Peyer's patch (tissue), 4 donors: ENCODE measurements at regions not wholly inside any gene's neighbourhood (a gene's known extent, or its start where the extent isn't known, plus 50 kb on each side); places are given as distances from the start of the nearest gene placed in this dataset.

Experiments used
- DNase-seq, 3 donors: peaks; one replicate each; pipeline ENCODE4 v3.0.0-alpha.2; 2017 to 2019
- H3K27ac ChIP-seq, 4 donors: fragments of 200-600 bp; sonication (generic); one replicate each; pipeline ENCODE4 v1.5.1; 2016 to 2019
- H3K27me3 ChIP-seq, 2 donors: fragments of 200-600 bp; sonication (generic); one replicate each; pipeline ENCODE4 v1.5.1; 2019
- H3K36me3 ChIP-seq, 3 donors: fragments of 200-600 bp; sonication (generic); one replicate each; pipeline ENCODE4 v1.5.1; 2016 to 2019
- H3K4me1 ChIP-seq, 4 donors: fragments of 200-600 bp; sonication (generic); one replicate each; pipeline ENCODE4 v1.5.1; 2016 to 2019
- H3K4me3 ChIP-seq, 4 donors: fragments of 200-600 bp; sonication (generic); 1 replicate in 3 of 4; 2 replicates in 1 of 4; pipeline ENCODE4 v1.5.1; 2016 to 2019; ENCODE audit warnings: mild to moderate bottlenecking in 1 of 4
- H3K9me3 ChIP-seq, 4 donors: fragments of 200-600 bp; sonication (generic); one replicate each; pipeline ENCODE4 v1.5.1; 2016 to 2019; ENCODE audit warnings: mild to moderate bottlenecking in 1 of 4
- POLR2A ChIP-seq, 2 donors: fragments of 450-650 bp; IDR thresholded peaks; one replicate each; pipeline ENCODE4 v1.5.1; 2017; ENCODE audit warnings: antibody characterized with exemption in 2 of 2, mild to moderate bottlenecking in 2 of 2, moderate library complexity in 2 of 2
- TF ChIP-seq, protein P1 (sequence below), 6 experiments: fragments of 450-650 bp in 4 of 6; fragments of 200-600 bp in 2 of 6; sonication (generic) in 1 of 6; IDR thresholded peaks; one replicate each; pipeline ENCODE4 v1.5.1; 2017 to 2019; ENCODE audit warnings: antibody characterized with exemption in 6 of 6, mild to moderate bottlenecking in 3 of 6, moderate library complexity in 1 of 6

DNA sequence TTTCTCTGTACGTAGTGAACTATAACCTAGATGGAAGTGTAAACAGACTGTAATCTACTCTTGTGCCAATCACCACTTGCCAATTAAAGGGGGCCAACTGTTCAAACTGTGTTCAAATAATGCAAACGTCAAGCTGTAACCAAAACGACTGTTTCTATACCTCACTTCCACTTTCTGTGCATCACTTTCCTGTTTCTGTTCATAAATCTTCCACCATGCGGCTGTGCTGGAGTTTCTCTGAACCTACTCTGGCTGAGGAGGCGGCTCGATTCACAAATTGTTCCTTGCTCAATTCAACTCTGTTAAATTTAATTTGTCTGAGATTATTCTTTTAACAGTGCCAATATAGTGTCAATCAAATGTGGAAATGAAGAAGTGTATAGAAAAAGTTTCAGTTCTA is 206.7 kb upstream of the TBC1D5 start:
- no peaks in the 10 kb centered on the region for H3K4me1 ChIP-seq
- H3K27ac ChIP-seq = no peak overlapping the region
- no peaks in the 10 kb centered on the region for H3K27me3 ChIP-seq
- no peak overlapping the region for H3K4me3 ChIP-seq
- no peak for DNase-seq
- TF ChIP-seq, protein P1, sequence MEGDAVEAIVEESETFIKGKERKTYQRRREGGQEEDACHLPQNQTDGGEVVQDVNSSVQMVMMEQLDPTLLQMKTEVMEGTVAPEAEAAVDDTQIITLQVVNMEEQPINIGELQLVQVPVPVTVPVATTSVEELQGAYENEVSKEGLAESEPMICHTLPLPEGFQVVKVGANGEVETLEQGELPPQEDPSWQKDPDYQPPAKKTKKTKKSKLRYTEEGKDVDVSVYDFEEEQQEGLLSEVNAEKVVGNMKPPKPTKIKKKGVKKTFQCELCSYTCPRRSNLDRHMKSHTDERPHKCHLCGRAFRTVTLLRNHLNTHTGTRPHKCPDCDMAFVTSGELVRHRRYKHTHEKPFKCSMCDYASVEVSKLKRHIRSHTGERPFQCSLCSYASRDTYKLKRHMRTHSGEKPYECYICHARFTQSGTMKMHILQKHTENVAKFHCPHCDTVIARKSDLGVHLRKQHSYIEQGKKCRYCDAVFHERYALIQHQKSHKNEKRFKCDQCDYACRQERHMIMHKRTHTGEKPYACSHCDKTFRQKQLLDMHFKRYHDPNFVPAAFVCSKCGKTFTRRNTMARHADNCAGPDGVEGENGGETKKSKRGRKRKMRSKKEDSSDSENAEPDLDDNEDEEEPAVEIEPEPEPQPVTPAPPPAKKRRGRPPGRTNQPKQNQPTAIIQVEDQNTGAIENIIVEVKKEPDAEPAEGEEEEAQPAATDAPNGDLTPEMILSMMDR (IDR thresholded peaks at IDR 0.05) = no peak
- no peak for TF ChIP-seq POLR2A (IDR thresholded peaks at IDR 0.05)
- no peaks in the 10 kb centered on the region for H3K36me3 ChIP-seq
- no peaks in the 10 kb centered on the region for H3K9me3 ChIP-seq

DNA sequence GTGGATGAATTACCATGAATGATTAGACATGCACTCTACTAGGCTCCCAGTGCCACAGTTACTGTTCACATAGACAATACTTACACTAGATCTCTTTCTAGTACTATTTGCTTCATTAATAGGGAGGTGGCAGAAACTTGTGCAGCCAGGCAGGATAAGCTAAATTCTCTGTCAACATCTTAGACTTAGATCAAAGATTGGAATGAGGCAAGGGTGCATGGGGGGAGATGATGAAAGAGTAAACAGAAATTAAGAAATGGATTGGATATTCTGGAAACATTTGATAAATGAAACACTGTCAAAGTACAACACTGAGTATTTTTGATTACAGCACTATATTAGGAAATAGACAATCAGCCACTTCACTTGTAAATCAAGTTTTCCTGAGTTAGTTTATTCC is 205.4 kb upstream of the TBC1D5 start:
- no peak for DNase-seq
- TF ChIP-seq POLR2A (IDR thresholded peaks at IDR 0.05) = no peak
- TF ChIP-seq, protein P1 (IDR thresholded peaks at IDR 0.05) = no peak
- H3K27me3 ChIP-seq = no peaks in the 10 kb centered on the region
- H3K27ac ChIP-seq = no peak overlapping the region
- no peaks in the 10 kb centered on the region for H3K36me3 ChIP-seq
- no peaks in the 10 kb centered on the region for H3K4me1 ChIP-seq
- H3K9me3 ChIP-seq = no peaks in the 10 kb centered on the region
- no peak overlapping the region for H3K4me3 ChIP-seq

DNA sequence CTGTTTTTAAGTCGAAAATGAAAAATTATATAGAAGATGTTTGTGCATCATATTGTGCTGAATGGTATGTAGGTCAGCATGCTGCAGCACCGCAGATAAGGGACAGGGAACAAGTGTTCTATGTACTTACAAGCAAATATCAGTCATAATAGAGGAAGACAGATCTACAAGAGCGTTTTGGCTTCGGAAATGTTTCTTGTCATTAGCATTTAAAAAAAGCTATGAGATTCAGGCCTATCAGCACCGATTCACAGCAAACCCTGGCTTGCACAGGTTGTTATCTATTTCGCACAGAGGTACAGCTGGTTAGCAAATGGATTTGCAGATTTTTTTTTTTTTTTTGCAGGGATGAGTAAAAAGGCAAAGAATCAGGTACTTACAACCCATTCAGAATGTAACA is 204.2 kb upstream of the TBC1D5 start:
- no peak overlapping the region for H3K4me3 ChIP-seq
- H3K4me1 ChIP-seq = no peaks in the 10 kb centered on the region
- H3K27ac ChIP-seq = no peak overlapping the region
- no peaks in the 10 kb centered on the region for H3K9me3 ChIP-seq
- no peak for DNase-seq
- TF ChIP-seq POLR2A (IDR thresholded peaks at IDR 0.05) = no peak
- TF ChIP-seq, protein P1 (IDR thresholded peaks at IDR 0.05) = no peak
- H3K36me3 ChIP-seq = no peaks in the 10 kb centered on the region
- no peaks in the 10 kb centered on the region for H3K27me3 ChIP-seq

DNA sequence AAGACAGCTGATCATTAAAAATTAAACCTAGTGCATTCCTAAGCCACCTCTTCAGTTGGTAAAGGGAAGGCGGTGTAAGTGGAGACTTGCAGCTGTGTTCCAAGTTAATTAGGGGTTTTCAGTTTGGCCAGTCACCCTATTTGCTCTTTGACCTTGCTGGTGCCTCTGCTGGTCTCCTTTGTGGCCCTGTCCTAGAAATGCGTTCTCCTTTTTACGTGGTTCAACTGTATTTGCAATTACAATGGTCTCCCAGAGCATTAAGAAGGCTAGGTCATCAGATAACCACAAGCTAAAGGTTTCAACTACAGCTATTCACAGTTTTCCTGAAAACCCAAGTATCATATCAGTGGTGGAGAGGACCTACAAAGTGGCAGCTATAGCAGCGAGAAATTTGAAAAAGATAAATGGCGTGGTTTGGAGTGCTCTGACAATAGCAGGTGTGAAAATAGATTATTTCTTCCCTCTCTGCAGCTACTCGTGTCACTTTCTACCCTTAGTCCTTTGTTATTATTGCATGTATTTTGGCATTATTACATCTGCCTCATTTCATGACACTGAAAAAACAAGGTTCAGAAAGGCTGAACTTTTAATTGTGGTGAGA is 203.5 kb upstream of the TBC1D5 start:
- Histone ChIP-seq H3K27ac (no peak overlapping the region), H3K9me3 (no peaks in the 10 kb centered on the region), H3K4me1 (no peaks in the 10 kb centered on the region), H3K27me3 (no peaks in the 10 kb centered on the region), H3K4me3 (no peak overlapping the region), H3K36me3 (no peaks in the 10 kb centered on the region)
- TF ChIP-seq, protein P1 (IDR thresholded peaks at IDR 0.05) = no peak
- TF ChIP-seq POLR2A (IDR thresholded peaks at IDR 0.05) = no peak
- no peak for DNase-seq

DNA sequence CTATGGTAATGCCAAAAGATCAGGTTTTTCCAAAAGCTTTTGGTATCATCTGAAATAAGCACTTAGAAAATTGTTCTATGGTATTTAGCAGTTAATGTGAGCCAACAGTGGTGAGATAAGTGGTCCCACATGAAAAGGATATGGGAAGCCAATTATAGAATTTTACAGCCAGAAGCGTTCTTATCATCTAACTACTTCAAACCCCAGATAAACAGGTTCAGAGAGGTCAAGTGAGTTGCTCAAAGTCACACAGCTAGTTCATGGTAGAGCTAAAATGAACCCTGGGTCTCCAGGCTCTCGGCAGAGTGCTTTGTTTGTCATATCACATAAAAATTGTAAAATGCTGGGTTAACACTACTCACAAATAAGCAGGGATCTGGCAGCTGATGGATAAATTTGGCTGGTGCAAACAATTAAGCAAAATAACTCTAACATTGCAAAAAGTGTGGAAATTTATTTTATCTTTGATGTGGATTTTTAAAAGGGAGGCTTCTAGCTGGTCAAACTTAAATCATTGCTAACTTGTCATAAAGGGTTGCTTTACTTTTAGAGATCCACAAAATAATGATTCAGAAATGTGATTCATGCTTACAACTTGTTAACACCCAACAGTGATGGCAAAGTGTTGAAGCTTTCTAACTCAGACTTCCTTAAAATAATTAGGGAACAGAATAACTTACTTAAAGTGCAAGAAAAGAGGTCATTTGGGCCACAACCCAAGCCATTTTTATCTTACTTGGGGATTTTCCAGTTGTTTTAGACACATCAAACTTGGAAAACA is 202.8 kb upstream of the TBC1D5 start:
- H3K4me3 ChIP-seq = no peak overlapping the region
- DNase-seq = no peak
- H3K27ac ChIP-seq = no peak overlapping the region
- H3K4me1 ChIP-seq = no peaks in the 10 kb centered on the region
- TF ChIP-seq, protein P1 (IDR thresholded peaks at IDR 0.05) = no peak
- TF ChIP-seq POLR2A (IDR thresholded peaks at IDR 0.05) = no peak
- no peaks in the 10 kb centered on the region for H3K9me3 ChIP-seq
- no peaks in the 10 kb centered on the region for H3K27me3 ChIP-seq
- H3K36me3 ChIP-seq = no peaks in the 10 kb centered on the region
